CMK (cell line): ENCODE measurements at regions not wholly inside any gene's neighbourhood (a gene's known extent, or its start where the extent isn't known, plus 50 kb on each side); places are given as distances from the start of the nearest gene placed in this dataset.

Source experiments
- DNase-seq: peaks from one replicate; pipeline ENCODE4 v3.0.0-alpha.2; 2010; ENCODE audit warnings: low read depth

- no peak for DNase-seq
Observed at GRCh38 chr16:11401161-11402050, 56.1 kb downstream of the RMI2 start.

GRCh38 chr16:11402051-11402744 is 56.9 kb downstream of the RMI2 start:
- no peak for DNase-seq

GRCh38 chr16:11402745-11403533 is 57.7 kb downstream of the RMI2 start:
- DNase-seq: no peak

GRCh38 chr16:11403534-11403795 is 58.2 kb downstream of the RMI2 start:
- DNase-seq: no peak

- no peak for DNase-seq
Observed at GRCh38 chr16:11403920-11404319, 58.7 kb downstream of the RMI2 start.

- no peak for DNase-seq
Observed at GRCh38 chr16:11404603-11405002, 59.3 kb downstream of the RMI2 start.

GRCh38 chr16:11405331-11406176 is 60.3 kb downstream of the RMI2 start:
- no peak for DNase-seq

- DNase-seq: no peak
Observed at GRCh38 chr16:11406177-11406560, 60.9 kb downstream of the RMI2 start.

GRCh38 chr16:11407047-11407982 is 62.1 kb downstream of the RMI2 start:
- no peak for DNase-seq

GRCh38 chr16:11408216-11408615 is 63.0 kb downstream of the RMI2 start:
- DNase-seq: no peak

- no peak for DNase-seq
Observed at GRCh38 chr16:11409398-11409797, 64.1 kb downstream of the RMI2 start.

GRCh38 chr16:11410376-11411058 is 65.3 kb downstream of the RMI2 start:
- no peak for DNase-seq

GRCh38 chr16:11411059-11411550 is 65.8 kb downstream of the RMI2 start:
- DNase-seq: no peak

- no peak for DNase-seq
Observed at GRCh38 chr16:11412175-11412904, 67.1 kb downstream of the RMI2 start.

- no peak for DNase-seq
Observed at GRCh38 chr16:11412965-11413887, 68.0 kb downstream of the RMI2 start.

GRCh38 chr16:11413907-11414595 is 68.8 kb downstream of the RMI2 start:
- no peak for DNase-seq
